HG02759 (cell line): ENCODE measurements at regions not wholly inside any gene's neighbourhood (a gene's known extent, or its start where the extent isn't known, plus 50 kb on each side); places are given as distances from the start of the nearest gene placed in this dataset.
"Not testable (repeated sequence)": the region's sequence is repeated elsewhere in the genome, so short reads cannot be mapped to it uniquely, and the experiment has no call there.

Source experiments
- ATAC-seq: cut with Tn5 transposase; IDR thresholded peaks from one replicate; pipeline ENCODE4 v1.9.1; 2021; ENCODE audit warnings: mild to moderate bottlenecking, moderate library complexity; ENCODE audit not compliant: unreplicated experiment

DNA sequence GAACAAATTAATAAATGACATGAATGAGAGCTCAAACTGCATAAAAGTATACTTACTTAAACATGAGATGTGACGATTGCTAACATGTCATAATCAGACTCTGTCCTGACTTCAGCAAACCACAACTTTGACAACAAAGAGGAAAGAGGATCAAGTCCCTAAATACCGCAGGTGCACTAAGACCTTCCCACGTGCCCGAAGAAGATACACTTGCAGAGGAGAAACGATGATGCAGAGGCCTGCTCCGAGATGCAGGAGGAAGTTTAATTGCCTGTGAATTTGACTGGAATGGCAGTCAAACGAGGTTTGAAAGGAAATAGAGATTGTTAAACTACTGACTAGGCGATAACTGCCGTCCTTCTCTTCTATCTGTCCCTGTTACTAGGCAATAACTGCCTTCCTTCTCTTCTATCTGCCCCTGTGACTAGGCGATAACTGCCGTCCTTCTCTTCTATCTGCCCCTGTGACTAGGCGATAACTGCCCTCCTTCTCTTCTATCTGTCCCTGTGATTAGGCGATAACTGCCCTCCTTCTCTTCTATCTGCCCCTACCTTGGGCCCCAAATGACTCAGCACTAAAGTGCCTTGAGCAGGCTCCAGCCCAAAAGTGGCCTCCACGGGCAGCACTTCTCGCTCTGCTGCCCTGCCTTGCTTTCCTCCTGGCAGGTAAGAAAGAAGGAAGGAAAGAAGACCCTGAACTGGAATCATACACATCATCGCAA is 2226.0 kb upstream of the DEFB115 start:
- ATAC-seq = not testable (repeated sequence)

DNA sequence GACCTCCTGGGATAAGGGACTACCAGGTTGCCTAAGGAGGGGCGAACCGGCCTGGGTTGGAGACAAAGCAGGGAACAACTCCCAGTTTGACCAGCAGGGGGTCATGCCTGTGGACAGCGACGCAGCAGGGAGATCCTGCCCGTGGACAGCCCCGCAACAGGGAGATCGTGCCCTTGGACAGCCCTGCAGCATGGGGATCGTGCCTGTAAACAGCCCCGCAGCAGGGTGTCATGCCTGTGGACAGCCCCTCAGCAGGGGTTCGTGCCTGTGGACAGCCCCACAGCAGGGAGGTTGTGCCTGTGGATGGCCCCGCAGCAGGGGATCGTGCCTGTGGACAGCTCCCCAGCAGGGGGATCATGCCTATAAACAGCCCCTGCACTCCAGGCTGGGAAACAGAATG is 2213.2 kb upstream of the DEFB115 start:
- not testable (repeated sequence) for ATAC-seq

DNA sequence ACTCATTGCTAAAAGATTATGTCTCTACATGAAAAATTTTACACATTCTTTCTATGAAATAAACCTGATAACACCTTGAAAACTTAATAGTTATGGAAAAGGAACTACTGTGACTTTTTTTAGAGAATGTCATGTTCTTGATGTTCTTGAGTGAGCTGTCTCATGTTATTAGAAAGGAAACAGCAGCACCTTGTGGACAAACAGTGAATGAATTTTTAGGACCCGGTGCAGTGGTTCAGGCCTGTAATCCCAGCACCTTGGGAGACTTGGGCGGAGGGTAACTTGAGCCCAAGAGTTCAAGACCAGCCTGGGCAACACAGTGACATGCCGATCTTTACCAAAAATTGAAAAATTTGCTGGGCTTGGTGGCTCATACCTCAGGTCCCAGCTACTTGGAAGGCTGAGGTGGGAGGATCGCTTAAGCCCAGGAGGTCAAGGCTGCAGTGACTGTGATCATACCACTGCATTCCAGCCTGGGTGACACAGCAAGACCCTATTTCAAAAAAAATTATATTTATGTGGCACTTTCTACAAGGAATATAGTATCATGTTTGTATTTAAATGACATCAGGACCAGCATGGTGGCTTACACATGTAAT is 2207.4 kb upstream of the DEFB115 start:
- ATAC-seq = not testable (repeated sequence)

DNA sequence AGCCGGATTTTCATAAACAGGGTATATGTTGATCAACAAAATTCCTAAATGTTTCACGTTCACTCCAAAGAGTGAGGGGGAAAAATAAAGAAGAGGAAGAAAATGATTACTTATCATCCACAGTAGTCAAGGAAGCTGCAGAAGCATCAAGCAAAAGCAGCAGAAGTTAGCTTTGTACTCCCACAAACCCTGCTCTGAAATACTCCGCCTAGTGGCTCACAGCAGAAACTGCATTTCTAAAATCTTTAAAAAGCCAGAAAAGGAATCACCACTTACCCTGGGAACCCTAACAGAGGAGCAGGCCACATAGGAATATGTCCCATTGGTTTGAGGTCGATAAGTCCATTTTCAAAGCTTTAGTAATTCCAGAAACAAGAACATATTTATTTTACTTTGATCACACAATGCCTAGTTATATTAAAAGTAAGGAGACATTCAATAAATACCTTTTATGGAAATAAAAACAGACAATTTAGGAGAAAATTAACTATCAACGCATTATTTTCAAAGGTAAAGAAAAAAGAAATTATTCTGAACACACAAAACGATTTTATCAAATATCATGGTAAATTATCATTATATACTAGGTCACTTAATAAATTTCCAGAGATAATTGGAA is 2199.5 kb upstream of the DEFB115 start:
- not testable (repeated sequence) for ATAC-seq

DNA sequence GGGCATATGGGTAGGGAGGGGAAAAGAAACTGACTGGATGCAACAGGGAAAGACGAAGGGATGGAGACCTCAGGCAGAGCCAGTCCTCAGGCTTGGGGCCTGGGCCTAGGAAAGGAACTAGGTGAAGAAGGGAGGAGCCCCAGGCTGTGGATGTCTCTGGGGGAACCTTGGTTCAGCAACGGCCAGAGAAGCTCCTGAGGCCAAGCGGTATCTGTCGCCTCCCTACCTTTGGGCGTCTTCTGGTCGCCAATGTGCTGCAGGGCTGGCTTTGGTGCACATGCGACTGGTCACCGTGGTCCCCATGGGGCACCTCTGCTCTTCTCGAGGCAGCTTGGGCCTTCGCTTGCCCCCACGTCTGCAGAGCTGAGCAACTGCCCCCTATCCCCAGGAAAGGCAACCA is 2195.0 kb upstream of the DEFB115 start:
- ATAC-seq = not testable (repeated sequence)

GRCh38 chr20:29066341-29066740 is 2191.1 kb upstream of the DEFB115 start:
- ATAC-seq = not testable (repeated sequence)

DNA sequence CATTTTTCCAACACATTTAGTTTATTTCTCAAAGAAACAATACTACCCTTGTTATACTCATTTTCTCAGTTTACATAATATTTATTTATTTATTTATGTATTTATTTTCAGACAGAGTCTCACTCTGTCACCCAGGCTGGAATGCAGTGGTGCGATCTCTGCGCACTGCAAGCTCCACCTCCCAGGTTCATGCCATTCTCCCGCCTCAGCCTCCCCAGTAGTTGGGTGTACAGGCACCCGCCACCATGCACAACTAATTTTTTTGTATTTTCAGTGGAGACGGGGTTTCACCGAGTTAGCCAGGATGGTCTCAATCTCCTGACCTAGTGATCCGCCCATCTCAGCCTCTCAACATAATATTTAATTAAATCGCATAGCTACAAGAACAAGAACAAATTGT is 2183.8 kb upstream of the DEFB115 start:
- ATAC-seq = not testable (repeated sequence)

- ATAC-seq = peak; percentile 99
Measured at GRCh38 chr20:29079769-29080690, 2177.4 kb upstream of the DEFB115 start.

- not testable (repeated sequence) for ATAC-seq
Measured at GRCh38 chr20:29081712-29082111, 2175.8 kb upstream of the DEFB115 start.

DNA sequence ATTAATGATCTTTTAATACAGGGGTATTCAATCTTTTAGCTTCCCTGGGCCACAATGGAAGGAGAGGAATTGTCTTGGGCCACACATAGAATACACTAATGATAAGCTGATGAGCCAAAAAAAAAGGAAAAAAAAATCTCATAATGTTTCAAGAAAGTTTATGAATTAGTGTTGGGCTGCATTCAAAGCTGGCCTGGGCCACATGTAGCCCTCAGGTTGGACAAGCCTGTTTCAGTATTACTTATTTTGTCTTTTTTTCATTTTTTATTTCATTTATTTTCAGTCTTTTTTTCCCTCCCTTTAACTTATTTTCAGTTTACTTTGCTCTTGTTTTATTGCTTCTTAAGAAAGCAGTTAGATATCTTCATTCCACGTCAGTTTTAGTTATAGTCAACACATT is 2171.8 kb upstream of the DEFB115 start:
- ATAC-seq = no peak

- not testable (repeated sequence) for ATAC-seq
Measured at GRCh38 chr20:29086145-29086718, 2171.2 kb upstream of the DEFB115 start.

GRCh38 chr20:29086938-29087337 is 2170.5 kb upstream of the DEFB115 start:
- no peak for ATAC-seq

- ATAC-seq = not testable (repeated sequence)
Measured at GRCh38 chr20:29087887-29088286, 2169.6 kb upstream of the DEFB115 start.

- ATAC-seq = not testable (repeated sequence)
Measured at GRCh38 chr20:29088472-29088871, 2169.0 kb upstream of the DEFB115 start.

DNA sequence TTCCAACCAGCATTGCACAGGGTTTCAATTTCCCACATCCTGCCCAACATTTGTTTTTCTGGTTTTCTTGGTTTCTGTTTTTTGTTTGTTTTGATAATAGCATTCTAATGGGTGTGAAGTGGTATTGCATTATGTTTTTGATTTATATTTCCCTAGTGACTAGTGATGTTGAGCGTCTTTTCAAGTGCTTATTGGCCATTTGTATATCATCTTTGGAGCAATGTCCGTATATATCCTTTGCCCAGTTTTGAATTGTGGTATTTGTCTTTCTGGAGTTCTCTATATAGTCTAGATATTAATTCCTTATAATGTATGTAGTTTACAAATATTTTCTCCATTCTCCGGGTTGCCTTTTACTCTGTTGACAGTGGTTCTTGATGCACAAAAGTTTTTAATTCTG is 2168.1 kb upstream of the DEFB115 start:
- ATAC-seq = not testable (repeated sequence)

DNA sequence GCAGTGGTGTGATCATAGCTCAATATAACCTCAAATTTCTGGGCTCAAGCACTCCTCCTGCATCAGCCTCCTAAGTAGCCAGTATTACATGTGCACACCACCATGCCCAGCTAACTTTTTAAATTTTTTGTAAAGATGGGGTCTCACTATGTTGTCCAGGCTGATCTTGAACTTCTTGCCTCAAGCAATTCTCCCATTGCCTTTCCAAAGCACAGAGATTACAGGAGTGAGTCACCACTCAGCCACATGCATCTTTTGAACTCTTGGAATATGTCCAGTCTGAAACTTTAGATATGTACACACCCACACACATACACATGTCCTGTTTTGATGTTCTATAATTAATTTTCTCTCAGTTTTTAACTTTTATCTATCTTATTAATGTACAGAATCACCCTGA is 2163.5 kb upstream of the DEFB115 start:
- ATAC-seq = not testable (repeated sequence)

DNA sequence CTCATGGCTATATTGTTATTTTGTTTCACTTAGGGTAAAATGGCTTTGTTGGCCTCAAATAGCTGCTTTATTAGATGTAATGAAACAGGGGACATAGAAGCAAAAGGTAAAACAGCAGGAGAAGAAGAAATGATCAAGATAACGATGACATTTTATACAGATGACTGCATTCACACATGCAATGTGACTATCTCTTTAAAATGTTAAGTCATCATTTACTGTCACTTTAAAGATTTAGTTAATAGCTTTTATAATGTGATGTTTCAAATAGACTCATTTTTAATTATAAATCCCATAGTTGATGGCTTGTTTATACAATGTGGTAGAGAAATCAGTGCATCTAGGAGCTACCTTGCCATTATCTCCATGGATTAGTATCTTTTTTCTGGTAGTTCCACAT is 2160.8 kb upstream of the DEFB115 start:
- ATAC-seq = not testable (repeated sequence)

DNA sequence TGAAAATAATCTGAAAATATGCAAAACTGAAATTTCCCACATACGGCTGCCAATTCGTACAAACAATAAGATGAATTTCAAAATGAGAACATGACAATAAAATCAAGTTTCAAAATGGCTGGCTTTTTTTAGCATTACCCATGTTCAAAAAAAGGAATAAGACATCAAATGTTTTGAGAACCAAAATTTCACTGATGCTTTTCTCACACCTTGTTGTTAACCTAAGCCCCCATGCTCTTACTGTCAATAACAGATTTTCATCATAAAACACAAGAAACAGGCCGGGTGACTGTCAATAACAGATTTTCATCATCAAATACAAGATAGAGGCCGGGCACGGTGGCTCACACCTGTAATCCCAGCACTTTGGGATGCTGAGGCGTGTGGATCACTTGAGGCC is 2149.6 kb upstream of the DEFB115 start:
- not testable (repeated sequence) for ATAC-seq

- not testable (repeated sequence) for ATAC-seq
Measured at GRCh38 chr20:29109386-29109785, 2148.1 kb upstream of the DEFB115 start.

DNA sequence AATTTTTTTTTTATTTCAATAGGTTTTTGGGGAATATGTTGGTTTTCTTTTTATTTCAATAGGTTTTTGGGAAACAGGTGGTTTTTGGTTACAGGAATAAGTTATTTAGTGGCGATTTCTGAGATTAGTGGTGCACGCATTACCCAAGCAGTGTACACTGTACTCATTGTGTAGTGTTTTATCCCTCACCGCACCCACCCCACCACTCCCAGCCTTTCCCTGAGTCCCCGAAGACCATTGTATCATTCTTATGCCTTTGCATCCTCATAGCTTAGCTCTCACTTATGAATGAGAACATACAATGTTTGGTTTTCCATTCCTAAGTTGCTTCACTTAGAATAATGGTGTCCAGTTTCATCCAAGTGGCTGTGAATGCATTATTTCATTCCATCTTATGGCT is 2142.4 kb upstream of the DEFB115 start:
- not testable (repeated sequence) for ATAC-seq

DNA sequence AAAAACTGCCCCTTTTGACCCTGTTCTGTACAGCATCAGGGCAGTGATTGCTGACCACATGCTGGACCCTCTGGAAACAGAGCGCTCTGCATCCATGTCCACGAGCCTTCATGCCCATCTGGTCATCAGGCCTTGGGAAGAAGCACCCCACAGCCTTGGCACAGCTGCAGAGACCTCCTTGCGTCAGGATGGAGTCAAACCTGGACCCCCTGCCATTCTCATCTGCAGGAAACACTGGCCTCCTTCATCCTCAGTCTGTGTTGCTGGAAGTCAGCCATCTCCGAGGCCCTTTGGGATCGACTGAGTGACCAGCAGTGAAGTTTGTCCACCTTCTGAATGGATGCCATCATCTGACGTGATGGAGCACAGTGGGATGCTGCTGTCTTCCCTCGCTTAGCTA is 2138.3 kb upstream of the DEFB115 start:
- ATAC-seq = no peak
